B cell (primary cell): ENCODE measurements at regions not wholly inside any gene's neighbourhood (a gene's known extent, or its start where the extent isn't known, plus 50 kb on each side); places are given as distances from the start of the nearest gene placed in this dataset.

Experiments
- ATAC-seq: fragments of 200-7000 bp; cut with Tn5 transposase; one replicate; pipeline ENCODE4 v1.10.0; 2021; ENCODE audit warnings: low read depth, mild to moderate bottlenecking, moderate number of reproducible peaks, moderate library complexity
- CTCF ChIA-PET: fragments of 350-600 bp; sonication (Branson Sonifier 250); formaldehyde crosslinking; loops from one replicate; lab custom pipeline; 2021; ENCODE audit warnings: antibody characterized with exemption, inconsistent platforms; lab: Charles Lee
- POLR2A ChIA-PET: fragments of 350-600 bp; sonication (Branson Sonifier 250); formaldehyde crosslinking; loops from one replicate; lab custom pipeline; 2021; ENCODE audit warnings: antibody characterized with exemption; lab: Charles Lee
- DNase-seq: peaks from one replicate; pipeline ENCODE4 v3.0.0; 2013
- H2AFZ ChIP-seq: 2 replicates; pipeline ENCODE4 v1.6.1; 2012; ENCODE audit warnings: mild to moderate bottlenecking, low read depth, low read length; ENCODE audit not compliant: insufficient read depth, poor library complexity, severe bottlenecking
- H3K27ac ChIP-seq, 2 donors: 1 replicate in 1 of 2; 2 replicates in 1 of 2; pipeline ENCODE4 v1.5.1; 2012 to 2013; ENCODE audit warnings: low read length in 2 of 2, mild to moderate bottlenecking in 2 of 2, moderate library complexity in 1 of 2
- H3K27me3 ChIP-seq, 4 experiments: fragments of 200-600 bp in 1 of 4; sonication (generic) in 1 of 4; replicated peaks in 1 of 4; 1 replicate in 2 of 4; 2 replicates in 2 of 4; pipeline versions ENCODE4 v1.6.1 to v1.7.0; 2013 to 2016; ENCODE audit warnings: low read length in 3 of 4, mild to moderate bottlenecking in 2 of 4, mixed read lengths in 1 of 4, moderate library complexity in 1 of 4; ENCODE audit not compliant: insufficient read depth in 4 of 4, control insufficient read depth in 3 of 4; ENCODE audit errors: control extremely low read depth in 1 of 4
- H3K36me3 ChIP-seq, 2 experiments: replicated peaks in 1 of 2; 1 replicate in 1 of 2; 2 replicates in 1 of 2; pipeline versions ENCODE4 v1.6.1 to v1.7.1; 2013; ENCODE audit warnings: low read length in 1 of 2; ENCODE audit not compliant: insufficient read depth in 2 of 2, control insufficient read depth in 1 of 2; ENCODE audit errors: control extremely low read depth in 1 of 2, extremely low read depth in 1 of 2
- H3K4me1 ChIP-seq, 2 donors: fragments of 200-600 bp in 1 of 2; sonication (generic) in 1 of 2; 1 replicate in 1 of 2; 2 replicates in 1 of 2; pipeline versions ENCODE4 v1.5.1 to v1.6.1; 2013 to 2017; ENCODE audit warnings: low read length in 2 of 2; ENCODE audit not compliant: control insufficient read depth in 2 of 2, insufficient read depth in 2 of 2
- H3K4me2 ChIP-seq: replicated peaks from 2 replicates; pipeline ENCODE3; 2012; ENCODE audit warnings: mild to moderate bottlenecking, low read depth, low read length; ENCODE audit not compliant: poor library complexity, severe bottlenecking
- H3K4me3 ChIP-seq, 5 experiments: fragments of 200-600 bp in 1 of 5; sonication (generic) in 1 of 5; 1 replicate in 3 of 5; 2 replicates in 2 of 5; pipeline versions ENCODE4 v1.5.1 to v1.7.0; 2011 to 2016; ENCODE audit warnings: low read length in 4 of 5, mild to moderate bottlenecking in 4 of 5, low read depth in 2 of 5, control low read depth in 1 of 5, moderate library complexity in 1 of 5; ENCODE audit not compliant: insufficient read depth in 1 of 5; ENCODE audit errors: control extremely low read depth in 1 of 5, extremely low read depth in 1 of 5
- H3K79me2 ChIP-seq: fragments of 200-600 bp; sonication (generic); one replicate; pipeline ENCODE4 v1.6.0; 2016; ENCODE audit warnings: low read length; ENCODE audit not compliant: control insufficient read depth, insufficient read depth
- H3K9ac ChIP-seq: fragments of 200-600 bp; sonication (generic); 2 replicates; pipeline ENCODE4 v1.6.1; 2017; ENCODE audit warnings: mild to moderate bottlenecking, low read length, moderate library complexity
- H3K9me3 ChIP-seq, 3 donors: one replicate each; pipeline versions ENCODE4 v1.6.1 to v1.7.1; 2013; ENCODE audit warnings: low read length in 2 of 3; ENCODE audit not compliant: control insufficient read depth in 2 of 3, insufficient read depth in 1 of 3; ENCODE audit errors: control extremely low read depth in 1 of 3
- H4K20me1 ChIP-seq: 2 replicates; pipeline ENCODE4 v1.6.0; 2012; ENCODE audit warnings: mild to moderate bottlenecking, low read length; ENCODE audit not compliant: insufficient read depth, control insufficient read depth, poor library complexity, severe bottlenecking
- H3K27ac Mint-ChIP-seq: one replicate; pipeline ENCODE4 v1.8.0; 2021; ENCODE audit warnings: mixed read lengths
- H3K27me3 Mint-ChIP-seq: one replicate; pipeline ENCODE4 v1.8.0; 2021; ENCODE audit warnings: mixed read lengths
- H3K4me1 Mint-ChIP-seq: one replicate; pipeline ENCODE4 v1.8.0; 2021; ENCODE audit warnings: mixed read lengths
- H3K4me3 Mint-ChIP-seq: one replicate; pipeline ENCODE4 v1.8.0; 2021; ENCODE audit warnings: mixed read lengths
- H3K9me3 Mint-ChIP-seq: one replicate; pipeline ENCODE4 v1.8.0; 2022; ENCODE audit warnings: mixed read lengths; ENCODE audit not compliant: insufficient read depth
- CTCF ChIP-seq: fragments of 200-600 bp; IDR thresholded peaks from one replicate; pipeline ENCODE4 v1.8.0; 2022; ENCODE audit warnings: antibody characterized with exemption, mild to moderate bottlenecking
- EZH2 ChIP-seq: IDR thresholded peaks from 2 replicates; pipeline ENCODE4 v1.6.1; 2012; ENCODE audit warnings: borderline replicate concordance, low read depth, mild to moderate bottlenecking, moderate library complexity, low read length; ENCODE audit not compliant: insufficient read depth, poor library complexity, severe bottlenecking
- WGBS: methylation state at CpG from one replicate; pipeline ENCODE4 v1.1.5; 2013; ENCODE audit warnings: missing lambda C conversion rate; ENCODE audit not compliant: insufficient coverage; 5-methylcytosine and 5-hydroxymethylcytosine counted together
- intact Hi-C: fragments of 100-400 bp; cut with micrococcal nuclease; formaldehyde crosslinking; loops from one replicate; pipeline ENCODE4 v1.10.0; 2022

- no peak overlapping the region for H3K27ac Mint-ChIP-seq
- Histone ChIP-seq H4K20me1 (no peaks in the 10 kb centered on the region), H3K27ac (no peak overlapping the region), H3K36me3 (no peaks in the 10 kb centered on the region), H2AFZ (no peak overlapping the region), H3K79me2 (no peaks in the 10 kb centered on the region), H3K9ac (no peak overlapping the region), H3K9me3 (no peaks in the 10 kb centered on the region), H3K4me1 (no peaks in the 10 kb centered on the region), H3K4me3 (no peak overlapping the region), H3K27me3 (no peaks in the 10 kb centered on the region), H3K4me2 (no peak overlapping the region)
- CTCF ChIA-PET, result no interaction called here
- POLR2A ChIA-PET, result no interaction called here
- no peak for ATAC-seq
- no peaks in the 10 kb centered on the region for H3K4me1 Mint-ChIP-seq
- H3K4me3 Mint-ChIP-seq, result no peak overlapping the region
- intact Hi-C loops, result no loop called here
- TF ChIP-seq CTCF, result no peak
- no peak for TF ChIP-seq EZH2
- no peaks in the 10 kb centered on the region for H3K9me3 Mint-ChIP-seq
- no peak for DNase-seq
- no peaks in the 10 kb centered on the region for H3K27me3 Mint-ChIP-seq
Observed at GRCh38 chr18:27544206-27544605, 359.1 kb upstream of the CHST9 start.

GRCh38 chr18:27541293-27541692 is 356.2 kb upstream of the CHST9 start:
- no peak overlapping the region for H3K27ac ChIP-seq
- H3K27me3 Mint-ChIP-seq, result no peaks in the 10 kb centered on the region
- WGBS, result no CpG with 5 or more reads among the region's 3 CpGs
- H3K36me3 ChIP-seq, result no peaks in the 10 kb centered on the region
- H3K9ac ChIP-seq, result no peak overlapping the region
- H3K27ac Mint-ChIP-seq, result no peak overlapping the region
- intact Hi-C loops, result no loop called here
- H3K4me3 Mint-ChIP-seq, result no peak overlapping the region
- H3K4me1 ChIP-seq, result no peaks in the 10 kb centered on the region
- H3K9me3 ChIP-seq, result peaks cover 0 to 2% (median 0%) of the 10 kb centered on the region in 3 donors
- no peak for TF ChIP-seq CTCF
- TF ChIP-seq EZH2, result no peak
- peaks cover 2% of the 10 kb centered on the region for H3K9me3 Mint-ChIP-seq
- ChIA-PET CTCF (no interaction called here), POLR2A (no interaction called here)
- H3K4me3 ChIP-seq, result no peak overlapping the region
- no peaks in the 10 kb centered on the region for H3K4me1 Mint-ChIP-seq
- H4K20me1 ChIP-seq, result no peaks in the 10 kb centered on the region
- H2AFZ ChIP-seq, result no peak overlapping the region
- H3K79me2 ChIP-seq, result no peaks in the 10 kb centered on the region
- H3K4me2 ChIP-seq, result no peak overlapping the region
- no peak for ATAC-seq
- no peaks in the 10 kb centered on the region for H3K27me3 ChIP-seq
- no peak for DNase-seq
